Stimulated activated CD4-positive, alpha-beta T cell treated with anti-CD3 and anti-CD28 coated beads, Interleukin-1b, Interleukin-23, amount 100 ng/mL, for 4 hours (primary cell): ENCODE measurements at regions not wholly inside any gene's neighbourhood (a gene's known extent, or its start where the extent isn't known, plus 50 kb on each side); places are given as distances from the start of the nearest gene placed in this dataset.

Experiments used
- DNase-seq, 2 donors: peaks; one replicate each; pipeline ENCODE4 v3.0.0-alpha.2; 2020; ENCODE audit warnings: low read depth in 2 of 2

GRCh38 chr1:87615491-87615890 lies 286.8 kb downstream of the LMO4 start:
- DNase-seq: no peak

- DNase-seq: no peak
Observed at GRCh38 chr1:87615901-87616300, 287.2 kb downstream of the LMO4 start.

GRCh38 chr1:87620807-87621206 lies 292.1 kb downstream of the LMO4 start:
- no peak for DNase-seq

DNA sequence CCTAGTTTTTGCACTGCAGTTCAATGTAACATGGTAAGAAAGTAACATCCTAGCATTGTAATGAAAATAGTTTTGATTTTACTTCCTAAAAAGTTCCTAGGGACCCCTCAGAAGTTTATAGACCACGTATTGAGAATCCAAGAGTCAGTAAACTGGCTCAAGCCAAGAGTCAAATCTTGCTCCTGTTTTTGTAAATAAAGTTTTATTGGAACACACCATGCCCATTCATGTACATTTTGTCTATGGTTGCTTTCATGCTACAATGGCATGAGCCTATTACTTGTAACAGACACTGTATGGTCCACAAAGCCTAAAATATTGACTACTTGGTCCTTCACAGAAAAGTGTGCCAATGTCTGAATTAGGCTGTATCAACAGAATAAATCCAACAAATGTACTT lies 301.0 kb downstream of the LMO4 start:
- no peak for DNase-seq

DNA sequence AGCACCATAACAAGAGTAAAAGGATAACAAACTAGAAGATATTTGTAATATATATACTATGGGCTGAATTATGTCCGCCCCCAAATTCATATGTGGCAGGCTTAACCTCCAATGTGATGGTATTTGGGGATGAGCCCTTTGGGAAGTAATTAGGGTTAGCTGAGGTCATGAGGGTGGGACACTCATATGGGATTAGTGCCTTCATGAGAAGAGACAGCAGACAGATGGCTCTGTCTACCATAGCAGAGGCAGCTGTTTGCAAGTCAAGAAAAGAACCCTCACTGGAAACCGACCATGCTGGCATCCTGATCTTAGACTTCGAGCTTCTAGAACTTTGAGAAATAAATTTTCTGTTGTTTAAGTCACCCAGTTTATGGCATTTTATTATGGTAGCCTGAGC lies 303.6 kb downstream of the LMO4 start:
- no peak for DNase-seq

- no peak for DNase-seq
Observed at GRCh38 chr1:87636198-87636892, 307.7 kb downstream of the LMO4 start.

DNA sequence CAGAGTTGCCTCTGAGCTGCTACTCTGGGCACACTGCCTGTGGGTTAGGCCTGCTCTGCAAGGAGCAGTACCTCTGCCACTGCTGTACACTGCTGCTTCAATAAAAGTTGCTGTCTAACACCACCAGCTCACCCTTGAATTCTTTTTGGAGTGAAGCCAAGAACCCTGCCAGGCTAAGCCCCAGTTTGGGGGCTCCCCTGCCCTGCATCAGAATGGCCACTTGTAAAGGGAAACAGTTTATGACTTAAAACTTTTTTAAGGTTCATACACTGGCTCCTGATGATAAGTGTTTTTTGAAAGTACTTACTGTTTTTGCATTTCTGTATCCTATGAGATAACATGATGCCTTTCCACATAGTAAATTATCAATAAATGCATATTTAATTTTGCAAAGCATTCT lies 310.0 kb downstream of the LMO4 start:
- DNase-seq: no peak

GRCh38 chr1:87641996-87642395 lies 313.3 kb downstream of the LMO4 start:
- DNase-seq: no peak

GRCh38 chr1:87642581-87643221 lies 314.0 kb downstream of the LMO4 start:
- no peak for DNase-seq

GRCh38 chr1:87644033-87644578 lies 315.4 kb downstream of the LMO4 start:
- DNase-seq: no peak

- DNase-seq: no peak
Observed at GRCh38 chr1:87644579-87645190, 316.0 kb downstream of the LMO4 start.

- DNase-seq: no peak
Observed at GRCh38 chr1:87647430-87648177, 318.9 kb downstream of the LMO4 start.

DNA sequence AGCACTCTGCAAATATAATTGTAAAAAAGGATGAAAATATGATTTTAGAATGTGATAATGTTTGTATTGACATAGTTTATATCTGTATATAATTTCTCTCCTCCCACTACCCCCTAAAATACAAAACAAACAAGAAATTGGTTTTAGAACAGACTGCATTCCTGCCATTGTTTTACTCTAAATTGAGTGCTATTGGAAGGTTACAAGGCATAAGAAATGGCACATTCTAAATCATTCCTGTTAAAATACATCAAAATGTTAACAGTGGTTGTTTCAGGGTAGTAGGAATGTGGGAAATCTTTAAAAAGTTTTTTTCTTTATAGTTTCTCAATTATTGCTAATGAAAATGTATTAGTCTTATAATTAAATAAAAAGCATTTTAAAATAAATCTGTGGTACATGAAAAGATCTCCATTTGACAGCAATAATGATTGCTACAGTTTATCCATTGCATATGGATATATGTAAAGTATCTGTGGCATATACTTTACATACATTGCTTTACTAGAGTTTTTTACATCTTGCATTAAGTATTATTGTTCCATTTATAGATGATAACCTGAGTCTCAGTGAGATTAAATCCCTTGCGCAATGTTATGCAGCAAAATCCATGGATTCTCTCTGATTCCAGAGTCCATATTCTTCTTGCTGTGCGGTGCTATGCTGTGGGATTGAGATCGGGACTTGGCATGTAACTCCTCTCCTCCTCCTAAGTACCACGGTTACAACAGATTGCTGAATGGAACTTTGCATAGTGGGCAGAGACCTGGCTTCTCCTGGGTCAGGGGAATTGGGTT lies 319.8 kb downstream of the LMO4 start:
- DNase-seq: no peak

DNA sequence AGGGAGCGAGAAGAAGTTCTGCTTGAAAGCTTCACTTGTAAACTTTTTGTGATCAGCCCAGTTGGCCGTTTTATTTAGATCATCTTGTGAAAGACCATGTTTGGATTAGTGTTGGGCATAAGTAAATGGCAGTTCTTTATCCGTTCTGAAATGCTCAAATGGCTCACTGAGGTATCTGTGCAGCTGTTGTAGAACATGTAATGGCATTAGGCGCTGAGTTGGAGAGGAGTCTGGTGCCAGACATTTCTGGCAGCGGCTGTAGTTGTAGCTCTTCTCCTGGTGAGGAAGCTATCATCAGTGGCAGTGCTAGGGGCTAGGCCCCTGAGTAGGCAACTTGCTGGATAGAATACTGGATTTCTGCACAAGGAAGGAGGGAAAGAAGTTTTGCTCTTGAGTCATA lies 321.6 kb downstream of the LMO4 start:
- DNase-seq: no peak

- no peak for DNase-seq
Observed at GRCh38 chr1:87652176-87652575, 323.5 kb downstream of the LMO4 start.

DNA sequence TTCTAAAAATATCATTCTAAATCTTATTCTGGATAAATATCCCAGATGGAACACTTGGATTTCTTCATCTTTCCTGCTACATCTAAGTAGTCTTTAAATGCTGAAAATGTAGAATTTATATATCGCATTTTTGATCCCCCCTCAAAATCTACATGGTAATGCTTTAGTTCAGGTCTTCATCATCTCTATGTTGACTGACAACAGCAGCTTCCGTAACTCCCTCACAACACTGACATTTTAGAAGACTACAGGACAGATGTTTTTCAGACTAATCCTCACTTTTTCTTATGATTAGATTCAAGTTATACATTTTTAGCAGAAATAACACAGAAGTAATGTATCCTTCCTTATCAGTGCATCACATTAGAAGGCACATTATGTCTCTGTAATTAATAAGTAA lies 336.5 kb downstream of the LMO4 start:
- DNase-seq: no peak

DNA sequence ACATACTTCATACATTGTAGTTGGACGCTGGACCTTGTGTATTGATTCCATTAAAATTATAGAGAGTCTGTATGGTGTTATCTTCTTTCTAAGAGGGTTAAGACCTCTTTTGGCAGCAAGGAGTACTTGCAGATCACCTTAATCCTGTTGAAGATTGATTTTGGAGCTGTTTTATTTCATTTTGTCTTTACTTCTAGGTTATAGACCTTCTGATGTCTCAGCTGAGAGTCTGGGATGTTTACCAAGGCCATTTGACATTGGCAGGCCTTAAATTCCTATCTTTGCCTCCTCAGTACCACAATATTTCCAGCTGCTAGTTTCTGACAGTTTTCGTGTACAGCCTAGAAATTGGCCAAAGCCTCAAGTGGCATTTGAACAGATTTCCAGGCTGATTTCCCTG lies 338.0 kb downstream of the LMO4 start:
- no peak for DNase-seq

- no peak for DNase-seq
Observed at GRCh38 chr1:87669674-87670073, 341.0 kb downstream of the LMO4 start.

- DNase-seq: no peak
Observed at GRCh38 chr1:87673309-87673708, 344.6 kb downstream of the LMO4 start.

GRCh38 chr1:87673748-87674147 lies 345.1 kb downstream of the LMO4 start:
- DNase-seq: no peak

- DNase-seq: no peak
Observed at GRCh38 chr1:87674791-87675190, 346.1 kb downstream of the LMO4 start.

GRCh38 chr1:87678266-87678665 lies 349.6 kb downstream of the LMO4 start:
- DNase-seq: no peak
